ENCODE measurements at regions not wholly inside any gene's neighbourhood (a gene's known extent, or its start where the extent isn't known, plus 50 kb on each side); places are given as distances from the start of the nearest gene placed in this dataset.

- Histone ChIP-seq H3K27ac (no peak overlapping the region), H3K4me3 (no peak overlapping the region)
Measured at GRCh38 chr1:115495625-115496024, 146.1 kb upstream of the VANGL1 start.

- Histone ChIP-seq H3K27ac (no peak overlapping the region), H3K4me3 (no peak overlapping the region)
Measured at GRCh38 chr1:115495111-115495510, 146.7 kb upstream of the VANGL1 start.

GRCh38 chr1:115493834-115494233 is 147.9 kb upstream of the VANGL1 start:
- no peak overlapping the region for H3K27ac ChIP-seq
- H3K4me3 ChIP-seq = no peak overlapping the region

GRCh38 chr1:115492880-115493279 is 148.9 kb upstream of the VANGL1 start:
- H3K4me3 ChIP-seq = no peak overlapping the region
- H3K27ac ChIP-seq = no peak overlapping the region

GRCh38 chr1:115492019-115492595 is 149.7 kb upstream of the VANGL1 start:
- H3K4me3 ChIP-seq = no peak overlapping the region
- H3K27ac ChIP-seq = no peak overlapping the region

GRCh38 chr1:115491298-115492018 is 150.3 kb upstream of the VANGL1 start:
- no peak overlapping the region for H3K27ac ChIP-seq
- H3K4me3 ChIP-seq = no peak overlapping the region

GRCh38 chr1:115479055-115479482 is 141.0 kb upstream of the NGF start:
- Histone ChIP-seq H3K4me3 (no peak overlapping the region), H3K27ac (no peak overlapping the region)

GRCh38 chr1:115477071-115477470 is 139.0 kb upstream of the NGF start:
- Histone ChIP-seq H3K27ac (no peak overlapping the region), H3K4me3 (no peak overlapping the region)

GRCh38 chr1:115476616-115477015 is 138.6 kb upstream of the NGF start:
- H3K27ac ChIP-seq = no peak overlapping the region

GRCh38 chr1:115475901-115476300 is 137.9 kb upstream of the NGF start:
- H3K27ac ChIP-seq = no peak overlapping the region
- H3K4me3 ChIP-seq = no peak overlapping the region

More at GRCh38 chr1:115476616-115477015, 138.6 kb upstream of the NGF start:
- H3K4me3 ChIP-seq = no peak overlapping the region

- Histone ChIP-seq H3K4me3 (no peak overlapping the region), H3K27ac (no peak overlapping the region)
Measured at GRCh38 chr1:115475252-115475651, 137.2 kb upstream of the NGF start.

- no peak overlapping the region for H3K27ac ChIP-seq
- no peak overlapping the region for H3K4me3 ChIP-seq
Measured at GRCh38 chr1:115473986-115474565, 136.0 kb upstream of the NGF start.

GRCh38 chr1:115469703-115470476 is 131.8 kb upstream of the NGF start:
- Histone ChIP-seq H3K27ac (no peak overlapping the region), H3K4me3 (no peak overlapping the region)

GRCh38 chr1:115467790-115468189 is 129.7 kb upstream of the NGF start:
- no peak overlapping the region for H3K27ac ChIP-seq
- H3K4me3 ChIP-seq = no peak overlapping the region

GRCh38 chr1:115467196-115467595 is 129.1 kb upstream of the NGF start:
- Histone ChIP-seq H3K27ac (no peak overlapping the region), H3K4me3 (no peak overlapping the region)

- Histone ChIP-seq H3K4me3 (no peak overlapping the region), H3K27ac (no peak overlapping the region)
Measured at GRCh38 chr1:115466433-115466832, 128.4 kb upstream of the NGF start.

- H3K4me3 ChIP-seq = no peak overlapping the region
- H3K27ac ChIP-seq = no peak overlapping the region
Measured at GRCh38 chr1:115465802-115466363, 127.8 kb upstream of the NGF start.

GRCh38 chr1:115463347-115463746 is 125.3 kb upstream of the NGF start:
- no peak overlapping the region for H3K4me3 ChIP-seq
- H3K27ac ChIP-seq = no peak overlapping the region

- H3K4me3 ChIP-seq = no peak overlapping the region
- H3K27ac ChIP-seq = no peak overlapping the region
Measured at GRCh38 chr1:115462566-115463076, 124.6 kb upstream of the NGF start.

GRCh38 chr1:115461526-115461925 is 123.5 kb upstream of the NGF start:
- no peak overlapping the region for H3K4me3 ChIP-seq
- no peak overlapping the region for H3K27ac ChIP-seq
